Mesothelial cell of epicardium (in vitro differentiated cells): ENCODE measurements at regions not wholly inside any gene's neighbourhood (a gene's known extent, or its start where the extent isn't known, plus 50 kb on each side); places are given as distances from the start of the nearest gene placed in this dataset.

Experiments used
- DNase-seq, 2 experiments: peaks; one replicate each; pipeline ENCODE4 v3.0.0; 2021; ENCODE audit warnings: low spot score in 2 of 2; ENCODE audit not compliant: unreplicated experiment in 2 of 2
- H3K27ac Mint-ChIP-seq: 2 replicates; pipeline ENCODE4 v1.8.0; 2021; ENCODE audit warnings: mixed read lengths
- H3K27me3 Mint-ChIP-seq: 2 replicates; pipeline ENCODE4 v1.8.0; 2021; ENCODE audit warnings: low read depth, mixed read lengths
- H3K36me3 Mint-ChIP-seq: 2 replicates; pipeline ENCODE4 v1.8.0; 2021; ENCODE audit warnings: mixed read lengths
- H3K4me1 Mint-ChIP-seq: 2 replicates; pipeline ENCODE4 v1.8.0; 2021; ENCODE audit warnings: mixed read lengths
- H3K4me3 Mint-ChIP-seq: 2 replicates; pipeline ENCODE4 v1.8.0; 2021; ENCODE audit warnings: mild to moderate bottlenecking, moderate library complexity, mixed read lengths
- H3K9me3 Mint-ChIP-seq: 2 replicates; pipeline ENCODE4 v1.8.0; 2021; ENCODE audit warnings: mixed read lengths
- CTCF ChIP-seq: fragments of 200-600 bp; sonication (generic); IDR thresholded peaks from one replicate; pipeline ENCODE4 v1.5.0; 2021; ENCODE audit warnings: antibody characterized with exemption; ENCODE audit not compliant: unreplicated experiment

- Mint-ChIP-seq H3K27me3 (no peaks in the 10 kb centered on the region), H3K27ac (no peak overlapping the region), H3K36me3 (peaks cover 2% of the 10 kb centered on the region), H3K9me3 (peaks cover 6% of the 10 kb centered on the region), H3K4me1 (peaks cover 21% of the 10 kb centered on the region), H3K4me3 (no peak overlapping the region)
- DNase-seq: no peak
- no peak for TF ChIP-seq CTCF
Measured at GRCh38 chr14:34220921-34221320, 241.1 kb downstream of the SPTSSA start.

DNA sequence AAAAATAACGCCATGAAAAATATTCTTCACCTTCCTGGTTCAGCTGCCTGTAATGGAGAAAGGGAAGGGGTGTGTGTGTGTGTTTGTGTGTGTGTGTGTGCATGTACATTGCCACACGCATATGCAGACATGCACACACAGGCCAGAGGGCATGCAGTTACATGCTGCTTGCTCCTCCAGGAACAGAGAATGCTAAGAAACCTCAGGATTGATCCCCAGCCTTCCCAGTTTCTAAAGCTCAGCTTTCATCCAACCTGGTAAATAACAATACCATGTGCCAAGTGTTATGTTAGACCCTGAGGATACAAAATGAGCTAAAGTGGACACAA is 241.7 kb downstream of the SPTSSA start:
- no peak for DNase-seq
- Mint-ChIP-seq H3K4me1 (peaks cover 21% of the 10 kb centered on the region), H3K36me3 (peaks cover 2% of the 10 kb centered on the region), H3K27me3 (no peaks in the 10 kb centered on the region), H3K27ac (no peak overlapping the region), H3K4me3 (no peak overlapping the region), H3K9me3 (peaks cover 6% of the 10 kb centered on the region)
- no peak for TF ChIP-seq CTCF

GRCh38 chr14:34219661-34220377 is 242.2 kb downstream of the SPTSSA start:
- peaks cover 6% of the 10 kb centered on the region for H3K9me3 Mint-ChIP-seq
- no peak for TF ChIP-seq CTCF
- no peak overlapping the region for H3K27ac Mint-ChIP-seq
- no peak overlapping the region for H3K4me3 Mint-ChIP-seq
- H3K4me1 Mint-ChIP-seq: peaks cover 21% of the 10 kb centered on the region
- peaks cover 2% of the 10 kb centered on the region for H3K36me3 Mint-ChIP-seq
- no peaks in the 10 kb centered on the region for H3K27me3 Mint-ChIP-seq
- DNase-seq: no peak

GRCh38 chr14:34218881-34219280 is 243.2 kb downstream of the SPTSSA start:
- Mint-ChIP-seq H3K4me3 (no peak overlapping the region), H3K9me3 (peaks cover 6% of the 10 kb centered on the region)

GRCh38 chr14:34214961-34215360 is 247.1 kb downstream of the SPTSSA start:
- H3K36me3 Mint-ChIP-seq: peaks cover 2% of the 10 kb centered on the region
- peaks cover 3% of the 10 kb centered on the region for H3K4me1 Mint-ChIP-seq
- peaks cover 12% of the 10 kb centered on the region for H3K27me3 Mint-ChIP-seq
- no peak overlapping the region for H3K27ac Mint-ChIP-seq
- no peak for TF ChIP-seq CTCF
- DNase-seq: no peak
- H3K4me3 Mint-ChIP-seq: no peak overlapping the region
- peaks cover 6% of the 10 kb centered on the region for H3K9me3 Mint-ChIP-seq

More at GRCh38 chr14:34218881-34219280, 243.2 kb downstream of the SPTSSA start:
- Mint-ChIP-seq H3K36me3 (peaks cover 2% of the 10 kb centered on the region), H3K27me3 (peaks cover 3% of the 10 kb centered on the region), H3K4me1 (peaks cover 21% of the 10 kb centered on the region), H3K27ac (no peak overlapping the region)
- DNase-seq: no peak
- no peak for TF ChIP-seq CTCF
